Testis (tissue), 2 donors: ENCODE measurements at regions not wholly inside any gene's neighbourhood (a gene's known extent, or its start where the extent isn't known, plus 50 kb on each side); places are given as distances from the start of the nearest gene placed in this dataset.

Experiments
- POLR2A ChIP-seq: fragments of 450-650 bp; IDR thresholded peaks from one replicate; pipeline ENCODE4 v1.6.1; 2017; ENCODE audit warnings: antibody characterized with exemption, mild to moderate bottlenecking, moderate library complexity
- TF ChIP-seq, protein P1 (sequence below), 3 experiments: fragments of 450-650 bp in 2 of 3; fragments of 200-600 bp in 1 of 3; sonication (generic) in 1 of 3; IDR thresholded peaks; one replicate each; pipeline ENCODE4 v1.5.1; 2016 to 2019; ENCODE audit warnings: antibody characterized with exemption in 3 of 3, mild to moderate bottlenecking in 2 of 3, moderate library complexity in 1 of 3

GRCh38 chr13:107865643-107866031 lies 349.7 kb downstream of the LIG4 start:
- TF ChIP-seq, protein P1, sequence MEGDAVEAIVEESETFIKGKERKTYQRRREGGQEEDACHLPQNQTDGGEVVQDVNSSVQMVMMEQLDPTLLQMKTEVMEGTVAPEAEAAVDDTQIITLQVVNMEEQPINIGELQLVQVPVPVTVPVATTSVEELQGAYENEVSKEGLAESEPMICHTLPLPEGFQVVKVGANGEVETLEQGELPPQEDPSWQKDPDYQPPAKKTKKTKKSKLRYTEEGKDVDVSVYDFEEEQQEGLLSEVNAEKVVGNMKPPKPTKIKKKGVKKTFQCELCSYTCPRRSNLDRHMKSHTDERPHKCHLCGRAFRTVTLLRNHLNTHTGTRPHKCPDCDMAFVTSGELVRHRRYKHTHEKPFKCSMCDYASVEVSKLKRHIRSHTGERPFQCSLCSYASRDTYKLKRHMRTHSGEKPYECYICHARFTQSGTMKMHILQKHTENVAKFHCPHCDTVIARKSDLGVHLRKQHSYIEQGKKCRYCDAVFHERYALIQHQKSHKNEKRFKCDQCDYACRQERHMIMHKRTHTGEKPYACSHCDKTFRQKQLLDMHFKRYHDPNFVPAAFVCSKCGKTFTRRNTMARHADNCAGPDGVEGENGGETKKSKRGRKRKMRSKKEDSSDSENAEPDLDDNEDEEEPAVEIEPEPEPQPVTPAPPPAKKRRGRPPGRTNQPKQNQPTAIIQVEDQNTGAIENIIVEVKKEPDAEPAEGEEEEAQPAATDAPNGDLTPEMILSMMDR (IDR thresholded peaks at IDR 0.05) = no peak
- TF ChIP-seq POLR2A = no peak
